G401 (cell line): ENCODE measurements at regions not wholly inside any gene's neighbourhood (a gene's known extent, or its start where the extent isn't known, plus 50 kb on each side); places are given as distances from the start of the nearest gene placed in this dataset.

Experiments
- DNase-seq: peaks from one replicate; pipeline ENCODE4 v3.0.0-alpha.2; 2015; ENCODE audit warnings: low spot score
- in situ Hi-C: cut with HindIII; loops from 2 replicates; pipeline ENCODE4 v1.10.0; 2016; ENCODE audit warnings: low sequenced_read_pairs, mixed read lengths

GRCh38 chr2:236317938-236318396 lies 53.8 kb upstream of the ASB18 start:
- in situ Hi-C loops, result no loop called here
- no peak for DNase-seq

GRCh38 chr2:236318401-236318800 lies 54.2 kb upstream of the ASB18 start:
- DNase-seq, result no peak
- in situ Hi-C loops, result no loop called here

GRCh38 chr2:236319036-236319435 lies 54.8 kb upstream of the ASB18 start:
- DNase-seq, result no peak
- in situ Hi-C loops, result no loop called here

GRCh38 chr2:236321415-236321814 lies 57.2 kb upstream of the ASB18 start:
- DNase-seq, result no peak
- in situ Hi-C loops, result no loop called here

- in situ Hi-C loops, result no loop called here
- DNase-seq, result no peak
Measured at GRCh38 chr2:236333417-236334121, 69.4 kb upstream of the ASB18 start.

- DNase-seq, result no peak
- in situ Hi-C loops, result no loop called here
Measured at GRCh38 chr2:236334122-236334876, 70.1 kb upstream of the ASB18 start.

- no peak for DNase-seq
- in situ Hi-C loops, result no loop called here
Measured at GRCh38 chr2:236335696-236336574, 71.7 kb upstream of the ASB18 start.

GRCh38 chr2:236336575-236337464 lies 72.6 kb upstream of the ASB18 start:
- in situ Hi-C loops, result no loop called here

GRCh38 chr2:236337465-236338325 lies 73.5 kb upstream of the ASB18 start:
- in situ Hi-C loops, result no loop called here

More at GRCh38 chr2:236336575-236337464, 72.6 kb upstream of the ASB18 start:
- no peak for DNase-seq

GRCh38 chr2:236338495-236339184 lies 74.4 kb upstream of the ASB18 start:
- in situ Hi-C loops, result no loop called here
- DNase-seq, result no peak

More at GRCh38 chr2:236337465-236338325, 73.5 kb upstream of the ASB18 start:
- DNase-seq, result no peak

GRCh38 chr2:236340251-236340650 lies 76.0 kb upstream of the ASB18 start:
- no peak for DNase-seq
- in situ Hi-C loops, result no loop called here

- in situ Hi-C loops, result no loop called here
- no peak for DNase-seq
Measured at GRCh38 chr2:236341067-236341466, 76.9 kb upstream of the ASB18 start.

GRCh38 chr2:236341721-236342120 lies 77.5 kb upstream of the ASB18 start:
- in situ Hi-C loops, result no loop called here
- DNase-seq, result no peak

GRCh38 chr2:236342507-236342906 lies 78.3 kb upstream of the ASB18 start:
- in situ Hi-C loops, result no loop called here
- DNase-seq, result no peak

GRCh38 chr2:236342951-236343350 lies 78.7 kb upstream of the ASB18 start:
- no peak for DNase-seq
- in situ Hi-C loops, result no loop called here

- DNase-seq, result peak; percentile 78
- in situ Hi-C loops, result no loop called here
Measured at GRCh38 chr2:236343400-236344161, 79.4 kb upstream of the ASB18 start.

GRCh38 chr2:236344446-236344845 lies 80.2 kb upstream of the ASB18 start:
- in situ Hi-C loops, result no loop called here

More at GRCh38 chr2:236344446-236344845, 80.2 kb upstream of the ASB18 start:
- DNase-seq, result no peak
